Uterus (tissue), 2 donors: ENCODE measurements at regions not wholly inside any gene's neighbourhood (a gene's known extent, or its start where the extent isn't known, plus 50 kb on each side); places are given as distances from the start of the nearest gene placed in this dataset.

Experiments used
- CTCF ChIP-seq, 4 experiments: fragments of 200-600 bp in 2 of 4; fragments of 450-650 bp in 2 of 4; sonication (generic) in 2 of 4; IDR thresholded peaks; one replicate each; pipeline ENCODE4 v1.5.1; 2016 to 2019; ENCODE audit warnings: antibody characterized with exemption in 4 of 4, mild to moderate bottlenecking in 2 of 4, moderate library complexity in 1 of 4
- POLR2A ChIP-seq, 2 donors: fragments of 450-650 bp; IDR thresholded peaks; one replicate each; pipeline ENCODE4 v1.6.1; 2016; ENCODE audit warnings: antibody characterized with exemption in 2 of 2, mild to moderate bottlenecking in 1 of 2, moderate library complexity in 1 of 2

GRCh38 chr7:53151496-53151895 is 116.1 kb downstream of the POM121L12 start:
- TF ChIP-seq CTCF (IDR thresholded peaks at IDR 0.05): no peak
- no peak for TF ChIP-seq POLR2A (IDR thresholded peaks at IDR 0.05)
